Choroid plexus epithelial cell (primary cell): ENCODE measurements at regions not wholly inside any gene's neighbourhood (a gene's known extent, or its start where the extent isn't known, plus 50 kb on each side); places are given as distances from the start of the nearest gene placed in this dataset.

Source experiments
- DNase-seq: peaks from one replicate; pipeline ENCODE4 v3.0.0-alpha.2; 2010; ENCODE audit warnings: low read depth
- H3K4me3 ChIP-seq: 2 replicates; pipeline ENCODE4 v1.5.1; 2011; ENCODE audit warnings: low read depth, mild to moderate bottlenecking, control low read depth, low read length, moderate library complexity
- CTCF ChIP-seq: conservative IDR thresholded peaks from 2 replicates; pipeline ENCODE4 v1.5.1; 2011; ENCODE audit warnings: low read depth, mild to moderate bottlenecking, control low read depth, inconsistent platforms, low read length, moderate library complexity

GRCh38 chr13:108360139-108360538 is 90.6 kb downstream of the TNFSF13B start:
- no peak for TF ChIP-seq CTCF
- H3K4me3 ChIP-seq: no peak overlapping the region
- no peak for DNase-seq

- no peak overlapping the region for H3K4me3 ChIP-seq
- DNase-seq: no peak
- no peak for TF ChIP-seq CTCF
Measured at GRCh38 chr13:108361769-108362168, 92.3 kb downstream of the TNFSF13B start.

GRCh38 chr13:108363666-108364065 is 94.1 kb downstream of the TNFSF13B start:
- TF ChIP-seq CTCF: no peak
- no peak overlapping the region for H3K4me3 ChIP-seq
- peak; percentile 8 for DNase-seq

GRCh38 chr13:108365255-108365654 is 95.7 kb downstream of the TNFSF13B start:
- TF ChIP-seq CTCF: no peak
- no peak overlapping the region for H3K4me3 ChIP-seq
- DNase-seq: no peak

GRCh38 chr13:108368250-108368905 is 98.9 kb downstream of the TNFSF13B start:
- DNase-seq: no peak
- no peak overlapping the region for H3K4me3 ChIP-seq
- no peak for TF ChIP-seq CTCF

- no peak for DNase-seq
- no peak for TF ChIP-seq CTCF
- no peak overlapping the region for H3K4me3 ChIP-seq
Measured at GRCh38 chr13:108369412-108369811, 99.9 kb downstream of the TNFSF13B start.

GRCh38 chr13:108375034-108375433 is 105.5 kb downstream of the TNFSF13B start:
- TF ChIP-seq CTCF: no peak
- no peak overlapping the region for H3K4me3 ChIP-seq
- no peak for DNase-seq
